ENCODE measurements at regions not wholly inside any gene's neighbourhood (a gene's known extent, or its start where the extent isn't known, plus 50 kb on each side); places are given as distances from the start of the nearest gene placed in this dataset.

- TF ChIP-seq POLR2AphosphoS5 (IDR thresholded peaks at IDR 0.05), result no peak
- no peak for TF ChIP-seq CTCF (IDR thresholded peaks at IDR 0.05)
- TF ChIP-seq POLR2A (IDR thresholded peaks at IDR 0.05), result no peak
- no peak for TF ChIP-seq EP300 (IDR thresholded peaks at IDR 0.05)
Measured at GRCh38 chr9:28714188-28714587, 1140.9 kb upstream of the C9orf72 start.

Measured in sigmoid colon (tissue), 4 donors.